Dendritic cell treated with granulocyte-macrophage colony-stimulating factor and Interleukin-4, amounts not matched to agents 40 ng/mL and 50 ng/mL, for 4 days (primary cell): ENCODE measurements at regions not wholly inside any gene's neighbourhood (a gene's known extent, or its start where the extent isn't known, plus 50 kb on each side); places are given as distances from the start of the nearest gene placed in this dataset.

Experiments used
- H3K27ac Mint-ChIP-seq: one replicate; pipeline ENCODE4 v1.8.0; 2022; ENCODE audit warnings: mild to moderate bottlenecking, mixed read lengths
- H3K27me3 Mint-ChIP-seq: one replicate; pipeline ENCODE4 v1.8.0; 2022; ENCODE audit warnings: mild to moderate bottlenecking, mixed read lengths
- H3K36me3 Mint-ChIP-seq: one replicate; pipeline ENCODE4 v1.8.0; 2022; ENCODE audit warnings: low read depth, mixed read lengths
- H3K4me1 Mint-ChIP-seq: one replicate; pipeline ENCODE4 v1.8.0; 2022; ENCODE audit warnings: low read depth, mixed read lengths
- H3K4me3 Mint-ChIP-seq: one replicate; pipeline ENCODE4 v1.8.0; 2022; ENCODE audit warnings: mild to moderate bottlenecking, moderate library complexity, mixed read lengths
- H3K9me3 Mint-ChIP-seq: one replicate; pipeline ENCODE4 v1.8.0; 2022; ENCODE audit warnings: mixed read lengths
- intact Hi-C: fragments of 100-400 bp; cut with micrococcal nuclease; formaldehyde crosslinking; loops from one replicate; pipeline ENCODE4 v1.15.0; 2022

- peaks cover under 1% of the 10 kb centered on the region for H3K4me1 Mint-ChIP-seq
Observed at GRCh38 chr5:91443761-91444467, 60.8 kb upstream of the ARRDC3 start.

GRCh38 chr5:91443023-91443422 is 59.9 kb upstream of the ARRDC3 start:
- intact Hi-C loops: no loop called here
- Mint-ChIP-seq H3K4me3 (no peak overlapping the region), H3K4me1 (no peaks in the 10 kb centered on the region), H3K36me3 (no peaks in the 10 kb centered on the region), H3K27me3 (no peaks in the 10 kb centered on the region), H3K27ac (no peak overlapping the region), H3K9me3 (no peaks in the 10 kb centered on the region)

More at GRCh38 chr5:91443761-91444467, 60.8 kb upstream of the ARRDC3 start:
- intact Hi-C loops: no loop called here
- Mint-ChIP-seq H3K36me3 (no peaks in the 10 kb centered on the region), H3K4me3 (no peak overlapping the region), H3K9me3 (no peaks in the 10 kb centered on the region), H3K27me3 (no peaks in the 10 kb centered on the region), H3K27ac (no peak overlapping the region)

GRCh38 chr5:91441082-91441481 is 58.0 kb upstream of the ARRDC3 start:
- Mint-ChIP-seq H3K36me3 (no peaks in the 10 kb centered on the region), H3K4me3 (no peak overlapping the region), H3K9me3 (no peaks in the 10 kb centered on the region), H3K4me1 (no peaks in the 10 kb centered on the region), H3K27me3 (no peaks in the 10 kb centered on the region), H3K27ac (no peak overlapping the region)
- intact Hi-C loops: no loop called here

- H3K9me3 Mint-ChIP-seq: no peaks in the 10 kb centered on the region
- no peak overlapping the region for H3K4me3 Mint-ChIP-seq
- intact Hi-C loops: no loop called here
- no peaks in the 10 kb centered on the region for H3K4me1 Mint-ChIP-seq
- H3K27ac Mint-ChIP-seq: no peak overlapping the region
- H3K27me3 Mint-ChIP-seq: no peaks in the 10 kb centered on the region
- no peaks in the 10 kb centered on the region for H3K36me3 Mint-ChIP-seq
Observed at GRCh38 chr5:91438871-91439270, 55.8 kb upstream of the ARRDC3 start.

GRCh38 chr5:91436241-91436640 is 53.1 kb upstream of the ARRDC3 start:
- Mint-ChIP-seq H3K27me3 (no peaks in the 10 kb centered on the region), H3K36me3 (no peaks in the 10 kb centered on the region), H3K4me3 (no peak overlapping the region), H3K4me1 (no peaks in the 10 kb centered on the region), H3K27ac (no peak overlapping the region), H3K9me3 (no peaks in the 10 kb centered on the region)
- intact Hi-C loops: no loop called here

GRCh38 chr5:91434348-91434747 is 51.2 kb upstream of the ARRDC3 start:
- H3K27ac Mint-ChIP-seq: no peak overlapping the region
- intact Hi-C loops: no loop called here

GRCh38 chr5:91433861-91434260 is 50.7 kb upstream of the ARRDC3 start:
- H3K36me3 Mint-ChIP-seq: peaks cover 6% of the 10 kb centered on the region
- H3K27me3 Mint-ChIP-seq: no peaks in the 10 kb centered on the region
- H3K27ac Mint-ChIP-seq: no peak overlapping the region
- intact Hi-C loops: no loop called here
- H3K4me1 Mint-ChIP-seq: no peaks in the 10 kb centered on the region
- H3K9me3 Mint-ChIP-seq: peaks cover 15% of the 10 kb centered on the region
- no peak overlapping the region for H3K4me3 Mint-ChIP-seq

More at GRCh38 chr5:91434348-91434747, 51.2 kb upstream of the ARRDC3 start:
- H3K4me3 Mint-ChIP-seq: no peak overlapping the region
- H3K36me3 Mint-ChIP-seq: peaks cover under 1% of the 10 kb centered on the region
- peaks cover 10% of the 10 kb centered on the region for H3K9me3 Mint-ChIP-seq
- H3K4me1 Mint-ChIP-seq: no peaks in the 10 kb centered on the region
- H3K27me3 Mint-ChIP-seq: no peaks in the 10 kb centered on the region
